VCaP (cell line): ENCODE measurements at regions not wholly inside any gene's neighbourhood (a gene's known extent, or its start where the extent isn't known, plus 50 kb on each side); places are given as distances from the start of the nearest gene placed in this dataset.

Experiments used
- H3K27ac ChIP-seq: fragments of 450-650 bp; 2 replicates; pipeline ENCODE4 v1.5.1; 2017
- TF ChIP-seq, protein P1 (sequence below): fragments of 450-650 bp; conservative IDR thresholded peaks from 2 replicates; pipeline ENCODE4 v1.5.1; 2017; ENCODE audit warnings: mild to moderate bottlenecking, moderate library complexity

DNA sequence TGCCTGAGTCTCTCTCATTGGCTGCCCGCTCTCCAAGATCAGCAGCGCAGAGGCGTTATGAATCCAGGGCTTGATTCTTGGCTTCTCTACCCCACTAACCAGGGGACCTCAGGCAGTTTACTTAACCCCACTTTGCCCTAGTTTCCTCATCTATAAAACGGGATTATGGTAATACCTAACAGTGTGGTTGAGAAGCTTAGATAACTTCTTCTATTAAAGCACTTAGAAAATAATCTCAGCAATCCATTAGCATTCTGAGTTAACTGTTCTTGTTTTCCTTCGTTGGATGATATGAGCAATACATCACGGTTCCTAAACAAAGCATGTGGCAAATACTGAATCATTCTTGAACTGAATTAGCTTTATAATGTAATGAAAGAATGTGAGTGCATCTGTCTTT lies 116.3 kb upstream of the FKBP1C start:
- TF ChIP-seq, protein P1, sequence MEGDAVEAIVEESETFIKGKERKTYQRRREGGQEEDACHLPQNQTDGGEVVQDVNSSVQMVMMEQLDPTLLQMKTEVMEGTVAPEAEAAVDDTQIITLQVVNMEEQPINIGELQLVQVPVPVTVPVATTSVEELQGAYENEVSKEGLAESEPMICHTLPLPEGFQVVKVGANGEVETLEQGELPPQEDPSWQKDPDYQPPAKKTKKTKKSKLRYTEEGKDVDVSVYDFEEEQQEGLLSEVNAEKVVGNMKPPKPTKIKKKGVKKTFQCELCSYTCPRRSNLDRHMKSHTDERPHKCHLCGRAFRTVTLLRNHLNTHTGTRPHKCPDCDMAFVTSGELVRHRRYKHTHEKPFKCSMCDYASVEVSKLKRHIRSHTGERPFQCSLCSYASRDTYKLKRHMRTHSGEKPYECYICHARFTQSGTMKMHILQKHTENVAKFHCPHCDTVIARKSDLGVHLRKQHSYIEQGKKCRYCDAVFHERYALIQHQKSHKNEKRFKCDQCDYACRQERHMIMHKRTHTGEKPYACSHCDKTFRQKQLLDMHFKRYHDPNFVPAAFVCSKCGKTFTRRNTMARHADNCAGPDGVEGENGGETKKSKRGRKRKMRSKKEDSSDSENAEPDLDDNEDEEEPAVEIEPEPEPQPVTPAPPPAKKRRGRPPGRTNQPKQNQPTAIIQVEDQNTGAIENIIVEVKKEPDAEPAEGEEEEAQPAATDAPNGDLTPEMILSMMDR, result no peak
- no peak overlapping the region for H3K27ac ChIP-seq

DNA sequence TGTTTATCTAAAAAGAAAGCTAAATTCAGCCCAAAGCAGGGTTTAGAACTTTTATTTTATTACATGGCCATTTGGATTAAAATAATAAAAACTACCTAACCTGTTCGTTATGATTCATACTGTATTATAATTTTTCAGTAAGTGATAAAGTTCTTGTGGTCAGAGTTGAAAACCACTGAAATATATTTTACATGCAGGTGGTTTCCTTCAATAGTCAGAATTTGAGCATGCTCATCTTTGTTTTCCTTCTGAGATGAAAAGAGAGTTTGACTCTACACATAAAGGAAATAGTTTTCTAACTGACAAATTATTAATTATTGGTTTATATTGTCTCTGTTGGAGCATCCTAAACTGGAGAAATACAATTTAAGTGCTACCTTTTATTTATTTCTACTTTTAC lies 114.0 kb upstream of the FKBP1C start:
- H3K27ac ChIP-seq, result no peak overlapping the region
- TF ChIP-seq, protein P1, result no peak

DNA sequence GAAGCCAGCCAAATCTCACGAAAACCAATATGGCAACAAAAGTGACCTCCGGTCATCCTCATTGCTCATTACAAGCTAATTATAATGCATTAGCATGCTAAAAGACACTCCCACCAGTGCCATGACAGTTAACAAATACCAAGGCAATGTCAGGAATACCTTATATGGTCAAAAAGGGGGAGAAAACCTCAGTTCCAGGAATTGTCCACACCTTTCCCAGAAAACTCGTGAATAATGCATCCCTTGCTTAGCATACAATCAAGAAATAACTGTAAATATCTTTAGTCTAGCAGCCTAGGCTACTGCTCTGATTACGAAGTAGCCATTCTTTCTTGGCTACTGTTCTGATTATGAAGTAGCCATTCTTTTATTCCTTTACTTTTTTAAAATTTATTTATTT lies 112.5 kb upstream of the FKBP1C start:
- H3K27ac ChIP-seq, result no peak overlapping the region
- TF ChIP-seq, protein P1, result no peak

DNA sequence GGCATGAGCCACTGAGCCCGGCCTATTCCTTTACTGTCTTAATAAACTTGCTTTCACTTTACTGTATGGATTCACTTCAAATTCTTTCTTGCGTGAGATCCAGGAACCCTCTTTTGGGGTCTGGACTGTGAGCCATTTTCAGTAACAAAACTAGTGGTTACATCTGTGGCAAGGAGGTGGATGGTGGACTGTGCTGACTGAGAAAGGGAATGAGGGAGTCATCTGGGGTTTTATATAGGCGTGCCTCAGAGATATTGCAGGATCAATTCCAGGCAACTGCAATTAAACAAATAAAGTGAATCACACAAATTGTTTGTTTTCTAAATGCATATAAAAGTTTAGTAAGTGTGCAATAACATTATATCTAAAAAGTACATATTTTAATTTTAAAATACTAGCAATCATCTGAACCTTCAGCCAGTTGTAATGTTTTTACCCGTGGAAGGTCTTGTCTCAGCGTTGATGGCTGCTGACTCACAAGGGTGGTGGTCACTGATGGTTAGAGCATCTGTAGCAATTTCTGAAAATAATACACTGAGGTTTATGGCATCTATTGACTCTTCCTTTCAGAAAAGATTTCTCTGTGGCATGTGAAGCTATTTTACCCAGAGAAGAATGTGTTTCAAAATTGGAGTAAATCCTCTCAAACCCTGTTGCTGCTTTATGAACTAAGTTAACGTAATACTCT lies 111.4 kb upstream of the FKBP1C start:
- H3K27ac ChIP-seq, result no peak overlapping the region
- TF ChIP-seq, protein P1, result no peak

DNA sequence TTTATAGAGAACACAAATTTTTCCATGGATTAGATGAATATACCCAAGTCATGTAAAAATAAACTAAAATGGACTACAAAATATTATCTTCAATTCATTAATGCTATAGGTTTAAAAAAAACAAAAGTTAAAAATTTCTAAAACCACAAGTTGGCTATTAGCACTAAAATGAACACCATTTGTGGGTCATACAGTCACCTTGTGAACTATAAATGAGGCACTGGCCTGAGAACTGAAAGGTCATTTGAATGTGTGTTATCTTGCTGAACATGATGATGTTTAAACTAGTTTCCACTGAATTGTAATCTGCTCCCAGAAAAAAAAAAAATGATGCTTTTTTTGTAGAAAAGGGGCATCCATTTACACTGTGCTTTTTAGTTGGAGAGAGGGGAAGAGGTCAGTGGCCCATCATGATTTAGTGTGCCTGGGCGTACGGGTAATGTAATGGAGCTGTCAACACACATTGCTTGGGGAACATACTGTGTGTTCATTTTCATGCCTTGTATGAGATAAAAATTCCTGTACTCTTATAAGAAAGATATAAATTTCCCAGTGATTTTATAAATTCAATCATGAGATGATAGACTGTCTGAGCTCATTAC lies 96.6 kb upstream of the FKBP1C start:
- no peak overlapping the region for H3K27ac ChIP-seq
- TF ChIP-seq, protein P1, result no peak

DNA sequence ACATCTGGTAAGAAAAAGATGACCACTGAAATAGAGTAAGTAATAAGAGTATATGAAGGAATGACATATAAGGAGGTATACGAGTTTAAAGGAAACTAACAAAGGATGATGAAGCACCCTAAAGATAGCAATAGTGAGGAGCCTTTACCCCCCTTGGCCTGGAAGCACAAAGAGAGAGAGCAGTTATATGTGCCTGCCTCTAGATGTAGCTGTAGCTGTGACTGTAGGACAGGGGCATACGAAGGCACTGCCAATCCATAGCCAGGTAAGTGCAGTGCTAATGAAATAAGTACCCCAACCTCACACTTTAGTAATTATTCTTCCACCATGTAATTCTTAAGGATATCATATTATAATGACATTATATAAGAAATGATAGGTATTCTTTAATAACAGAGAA lies 90.1 kb upstream of the FKBP1C start:
- no peak overlapping the region for H3K27ac ChIP-seq
- TF ChIP-seq, protein P1, result peak; percentile 77

GRCh38 chr6:63140114-63140513 lies 71.2 kb upstream of the FKBP1C start:
- TF ChIP-seq, protein P1, result no peak
- H3K27ac ChIP-seq, result no peak overlapping the region
